GM19328 (cell line): ENCODE measurements at regions not wholly inside any gene's neighbourhood (a gene's known extent, or its start where the extent isn't known, plus 50 kb on each side); places are given as distances from the start of the nearest gene placed in this dataset.

Experiments
- ATAC-seq: cut with Tn5 transposase; IDR thresholded peaks from one replicate; pipeline ENCODE4 v1.9.1; 2021; ENCODE audit warnings: mild to moderate bottlenecking, moderate library complexity; ENCODE audit not compliant: unreplicated experiment

GRCh38 chr20:21902391-21902790, 196.9 kb downstream of the PAX1 start:
- no peak for ATAC-seq

GRCh38 chr20:21901470-21902275, 196.2 kb downstream of the PAX1 start:
- ATAC-seq, result no peak

DNA sequence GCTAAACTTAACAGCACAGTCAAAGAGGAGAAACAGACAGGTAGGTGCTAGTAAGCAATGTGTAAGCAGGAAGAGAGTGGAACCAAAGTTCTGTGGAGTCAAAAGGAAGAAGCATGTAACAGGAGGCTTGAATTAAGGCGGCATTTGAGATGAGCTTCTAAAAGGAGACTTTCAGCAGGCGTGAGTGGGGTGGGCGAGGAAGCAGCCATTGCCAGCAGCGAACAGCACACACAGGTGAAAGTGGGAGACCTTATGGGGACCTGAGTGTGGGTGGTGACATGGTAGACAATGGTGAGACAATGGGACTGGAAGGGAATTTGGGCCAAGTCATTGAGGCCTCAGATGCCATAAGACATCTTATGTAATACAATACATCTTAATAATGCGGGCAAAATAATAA, 195.0 kb downstream of the PAX1 start:
- no peak for ATAC-seq

- no peak for ATAC-seq
Measured at GRCh38 chr20:21874921-21875320, 169.5 kb downstream of the PAX1 start.

DNA sequence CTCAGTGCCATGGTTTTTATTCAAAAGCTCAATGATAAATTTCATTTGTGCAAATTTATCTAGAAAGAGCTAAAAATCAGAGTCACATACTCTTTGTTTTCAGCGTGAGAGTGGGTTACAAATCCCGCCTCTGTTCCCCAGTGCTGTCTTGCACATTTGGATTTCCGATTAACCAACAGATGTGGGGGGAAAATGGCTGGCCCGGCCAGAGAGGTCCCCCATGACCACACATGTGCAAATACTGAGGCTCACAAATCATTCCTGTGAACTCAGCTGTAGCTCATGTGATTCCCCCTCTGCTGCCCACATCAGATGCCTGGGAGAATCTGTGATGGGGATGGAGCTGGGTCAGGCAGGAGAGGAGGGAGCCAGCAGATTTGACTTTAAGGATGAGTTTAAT, 168.7 kb downstream of the PAX1 start:
- no peak for ATAC-seq

GRCh38 chr20:21873291-21873690, 167.8 kb downstream of the PAX1 start:
- no peak for ATAC-seq

DNA sequence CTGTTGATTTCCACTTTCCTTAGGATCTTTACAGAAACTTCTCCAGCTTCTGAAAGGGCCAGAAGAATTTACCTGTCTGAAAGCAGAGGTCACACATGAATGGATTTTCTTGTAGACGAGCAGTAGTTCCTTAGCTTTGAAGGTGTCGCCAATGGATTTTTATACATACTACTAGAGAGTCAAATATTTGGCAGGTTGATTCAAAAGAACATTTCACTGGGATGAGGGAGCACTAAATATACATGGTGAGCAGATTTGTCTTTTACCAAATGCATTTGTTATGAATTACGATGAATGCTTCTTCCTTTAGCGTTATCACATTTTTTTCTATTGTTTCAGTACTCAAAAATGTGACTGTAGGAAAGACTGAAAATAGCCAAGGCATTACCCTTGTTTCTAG, 162.3 kb downstream of the PAX1 start:
- no peak for ATAC-seq

DNA sequence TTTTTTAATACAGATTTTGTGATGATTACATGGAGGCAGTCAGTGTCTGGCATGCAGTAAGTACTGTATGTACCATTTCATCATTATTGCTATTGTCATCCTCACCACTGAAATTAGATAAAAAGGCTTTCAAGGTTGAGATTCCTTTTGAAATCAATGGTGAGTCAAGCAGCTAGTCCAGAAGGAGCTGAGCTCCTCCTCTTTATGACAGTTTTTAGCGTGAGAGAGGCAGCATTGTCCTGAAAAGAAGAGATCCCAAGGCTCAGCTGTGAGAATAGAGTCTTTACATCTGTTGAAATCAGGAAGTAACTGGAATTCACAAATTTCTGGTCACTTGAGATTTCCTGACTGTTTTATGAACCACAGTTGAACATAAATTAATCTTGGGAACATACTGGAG, 161.9 kb downstream of the PAX1 start:
- no peak for ATAC-seq

- no peak for ATAC-seq
Measured at GRCh38 chr20:21862956-21863355, 157.5 kb downstream of the PAX1 start.

GRCh38 chr20:21862259-21862946, 156.9 kb downstream of the PAX1 start:
- ATAC-seq, result no peak

DNA sequence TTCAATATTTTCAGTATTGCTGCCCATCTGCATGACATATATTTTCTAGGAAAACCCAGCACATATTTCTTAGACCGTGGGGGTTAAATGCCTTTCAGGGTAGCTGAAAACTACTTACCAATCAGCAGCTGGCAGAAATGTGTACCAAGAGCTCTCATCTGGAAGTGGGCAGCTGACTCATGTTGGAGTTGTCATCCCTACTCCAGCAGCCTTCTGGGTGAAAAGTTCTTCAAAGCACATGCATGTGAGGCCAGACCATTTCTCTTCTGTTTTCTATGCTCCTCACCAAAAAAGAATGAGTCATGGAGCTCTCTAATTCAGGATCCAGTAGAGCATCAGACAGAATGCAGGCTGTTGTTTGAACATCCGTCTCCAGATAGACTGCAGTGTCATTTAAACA, 135.5 kb downstream of the PAX1 start:
- ATAC-seq, result no peak

DNA sequence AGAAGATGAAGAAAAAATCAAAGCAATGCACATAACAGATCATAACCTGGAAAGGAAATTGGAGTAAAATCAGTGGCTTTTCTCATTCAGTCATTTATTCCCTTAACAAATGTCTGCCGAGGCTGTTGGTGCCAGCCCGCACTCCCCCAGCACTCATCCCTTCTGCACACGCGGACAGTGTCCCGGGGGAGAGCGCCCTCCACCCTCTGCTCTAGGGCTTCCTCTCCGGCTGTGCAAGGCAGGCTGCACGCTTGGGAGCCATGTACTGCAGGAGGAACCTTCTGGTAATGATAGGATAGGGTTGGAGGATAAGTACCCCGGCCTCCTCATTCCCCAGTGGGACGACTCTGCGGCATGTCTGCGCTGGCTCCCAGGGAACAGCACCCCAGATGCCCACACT, 134.5 kb downstream of the PAX1 start:
- ATAC-seq, result no peak

- ATAC-seq, result no peak
Measured at GRCh38 chr20:21836346-21836745, 130.9 kb downstream of the PAX1 start.

DNA sequence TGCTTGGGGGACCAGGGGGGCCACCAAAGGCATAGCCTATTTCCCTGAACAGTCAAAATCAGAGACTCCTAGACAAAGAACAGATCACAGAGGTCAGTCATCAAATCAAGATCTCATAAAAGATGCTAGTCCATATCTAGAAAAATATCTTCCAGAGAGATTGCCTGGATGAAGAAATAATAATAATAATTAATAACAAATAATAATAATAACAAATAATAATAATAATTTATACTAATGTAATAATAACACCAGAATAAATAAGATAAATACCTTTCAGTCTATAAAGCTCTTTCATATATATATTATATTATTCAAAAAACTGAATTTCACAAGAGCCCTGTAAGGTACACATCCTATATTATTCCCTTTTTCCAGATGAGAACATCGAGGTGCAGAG, 129.6 kb downstream of the PAX1 start:
- no peak for ATAC-seq

GRCh38 chr20:21832442-21833385, 127.2 kb downstream of the PAX1 start:
- no peak for ATAC-seq

DNA sequence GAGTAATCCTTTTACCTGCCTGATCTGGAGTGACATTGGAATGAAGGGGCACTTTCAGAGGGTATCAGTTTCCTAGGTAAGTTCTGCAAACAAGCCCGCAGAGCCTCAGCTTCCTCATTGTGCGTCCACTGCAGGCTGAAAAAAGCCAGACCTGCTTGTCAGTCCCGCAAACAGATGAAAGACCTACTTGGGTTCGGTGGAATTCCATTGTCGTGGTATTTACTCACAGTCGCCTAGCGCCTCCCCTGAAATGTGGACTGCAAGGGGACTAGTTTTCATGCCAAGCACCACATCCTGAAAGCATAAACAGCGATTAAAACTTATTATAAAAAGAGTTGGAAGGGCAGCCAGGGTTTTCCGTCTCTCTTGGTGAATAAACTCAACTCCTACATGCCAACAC, 121.5 kb downstream of the PAX1 start:
- ATAC-seq, result no peak

DNA sequence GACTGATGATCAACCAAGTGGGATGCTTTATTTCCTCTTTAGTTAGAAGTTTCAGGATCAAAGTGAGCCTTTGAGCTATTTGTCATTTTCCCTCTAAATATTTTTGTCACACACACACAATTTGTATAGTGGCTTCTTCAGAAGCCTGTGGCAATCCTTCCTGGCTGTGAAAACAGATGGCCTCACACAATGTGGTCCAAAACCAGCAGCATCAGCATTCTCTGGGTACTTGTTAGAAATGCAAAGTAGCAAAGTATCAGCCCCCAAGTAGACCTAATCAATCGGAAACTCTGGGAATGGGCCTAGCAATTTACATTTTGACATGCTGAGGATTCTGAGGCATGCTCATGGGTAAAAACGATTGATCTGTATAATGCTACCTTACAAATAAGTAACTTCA, 115.9 kb downstream of the PAX1 start:
- ATAC-seq, result no peak

DNA sequence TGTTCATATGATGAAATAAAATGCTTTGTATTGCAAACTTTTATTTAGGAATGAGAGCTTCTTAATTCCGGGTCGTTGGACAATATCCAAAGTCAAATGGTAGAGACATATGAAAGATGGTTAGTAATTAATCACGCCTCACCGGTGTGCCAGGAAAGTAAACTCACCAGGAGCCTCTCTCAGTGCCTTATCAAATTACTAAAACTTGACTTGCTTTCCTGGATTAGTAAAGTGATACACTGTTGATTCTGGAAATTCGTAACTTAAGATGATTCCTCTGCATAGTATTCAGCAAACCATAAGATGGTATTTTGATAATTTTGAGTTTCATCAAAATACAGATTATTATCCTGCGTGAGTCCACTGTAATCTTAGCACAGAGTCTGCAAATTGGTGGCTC, 115.2 kb downstream of the PAX1 start:
- no peak for ATAC-seq

DNA sequence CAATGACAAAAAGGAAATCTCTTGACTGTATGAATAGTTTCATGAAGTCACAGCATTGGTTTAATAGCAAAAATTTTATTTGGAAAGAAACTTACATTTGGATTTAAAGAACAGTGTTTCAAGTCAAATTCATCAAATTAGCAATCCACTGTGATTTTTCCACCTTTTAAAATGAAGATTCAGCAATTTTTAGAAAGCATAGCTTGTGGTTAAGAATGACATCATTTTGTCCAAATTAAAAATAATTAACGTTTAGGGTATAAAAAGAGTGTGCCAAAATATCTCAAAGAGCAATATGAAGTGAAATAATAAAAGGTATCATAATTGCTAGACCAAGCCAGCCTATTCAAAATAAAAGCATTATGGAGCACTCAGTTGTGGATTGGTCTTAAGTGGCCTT, 114.6 kb downstream of the PAX1 start:
- no peak for ATAC-seq

GRCh38 chr20:21812379-21812778, 106.9 kb downstream of the PAX1 start:
- ATAC-seq, result no peak

GRCh38 chr20:21809961-21810523, 104.6 kb downstream of the PAX1 start:
- ATAC-seq, result no peak
